Activated CD8-positive, alpha-beta memory T cell treated with anti-CD3 and anti-CD28 coated beads for 36 hours (primary cell): ENCODE measurements at regions not wholly inside any gene's neighbourhood (a gene's known extent, or its start where the extent isn't known, plus 50 kb on each side); places are given as distances from the start of the nearest gene placed in this dataset.
"Not testable (repeated sequence)": the region's sequence is repeated elsewhere in the genome, so short reads cannot be mapped to it uniquely, and the experiment has no call there.

Experiments used
- CTCF ChIA-PET: fragments of 350-600 bp; sonication (Branson Sonifier 250); formaldehyde crosslinking; loops from one replicate; lab custom pipeline; 2021; ENCODE audit warnings: antibody characterized with exemption; lab: Charles Lee
- POLR2A ChIA-PET: fragments of 350-600 bp; sonication (Branson Sonifier 250); formaldehyde crosslinking; loops from one replicate; lab custom pipeline; 2021; ENCODE audit warnings: antibody characterized with exemption; lab: Charles Lee

DNA sequence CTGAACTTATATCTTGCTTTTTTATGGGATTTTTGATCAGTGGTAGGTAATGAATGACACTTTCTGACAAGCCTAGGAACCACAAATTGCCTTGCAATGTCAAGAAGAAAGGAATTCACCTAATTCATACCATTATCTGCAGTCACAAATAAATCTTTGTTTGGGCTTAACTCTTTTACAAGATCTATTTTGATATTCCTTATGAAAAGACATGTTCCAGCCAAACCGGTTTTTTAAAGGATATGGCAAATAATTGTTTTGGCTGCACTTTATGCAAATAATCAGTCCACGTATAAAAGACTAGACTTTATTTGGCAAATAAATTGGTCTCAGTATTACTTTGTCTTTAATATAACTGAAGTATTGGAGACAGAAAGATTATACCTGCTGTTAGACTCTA, 771.7 kb upstream of the ADGRB3 start:
- CTCF ChIA-PET = no interaction called here
- POLR2A ChIA-PET = no interaction called here

- POLR2A ChIA-PET = no interaction called here
- CTCF ChIA-PET = no interaction called here
Measured at GRCh38 chr6:67854098-67854497, 781.0 kb upstream of the ADGRB3 start.

DNA sequence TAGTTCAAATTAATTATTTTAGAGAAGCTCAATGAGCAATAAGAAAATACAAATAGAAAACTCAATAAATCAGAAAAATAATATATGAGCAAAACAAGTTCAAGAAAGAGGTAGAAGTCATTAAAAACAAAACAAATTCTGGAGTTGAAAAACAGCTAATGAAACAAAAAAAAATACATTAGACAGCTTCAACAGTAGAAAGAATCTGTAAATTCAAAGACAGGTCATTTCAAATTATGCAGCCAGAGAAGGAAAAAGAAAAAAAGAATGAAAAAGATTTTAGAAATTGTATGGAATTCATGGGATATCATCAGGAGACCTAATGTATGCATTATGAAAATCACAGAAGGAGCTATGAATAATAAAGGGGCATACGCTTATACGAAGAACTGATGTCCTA, 795.3 kb upstream of the ADGRB3 start:
- POLR2A ChIA-PET = no interaction called here
- CTCF ChIA-PET = no interaction called here

GRCh38 chr6:67825201-67825895, 809.7 kb upstream of the ADGRB3 start:
- POLR2A ChIA-PET = no interaction called here

DNA sequence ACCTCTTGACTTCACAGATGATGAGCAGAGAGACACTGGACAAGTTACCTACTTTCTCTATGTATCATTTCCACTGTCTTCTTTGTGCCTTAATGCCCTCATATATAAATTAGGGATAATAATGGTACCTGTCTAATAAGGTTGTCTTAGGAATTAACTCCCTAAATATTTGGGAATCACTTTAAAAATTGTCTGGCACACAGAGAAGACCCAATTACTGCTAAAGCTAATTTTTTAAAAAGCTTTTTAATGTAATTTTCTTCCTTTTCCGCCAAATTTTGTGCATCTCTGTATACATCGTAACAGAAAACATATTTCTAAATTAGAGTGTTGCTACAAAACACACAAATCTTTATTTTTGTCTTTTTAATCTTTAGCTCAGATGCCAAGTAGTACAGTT, 816.8 kb upstream of the ADGRB3 start:
- ChIA-PET POLR2A (no interaction called here), CTCF (no interaction called here)

More at GRCh38 chr6:67825201-67825895, 809.7 kb upstream of the ADGRB3 start:
- CTCF ChIA-PET = no interaction called here

DNA sequence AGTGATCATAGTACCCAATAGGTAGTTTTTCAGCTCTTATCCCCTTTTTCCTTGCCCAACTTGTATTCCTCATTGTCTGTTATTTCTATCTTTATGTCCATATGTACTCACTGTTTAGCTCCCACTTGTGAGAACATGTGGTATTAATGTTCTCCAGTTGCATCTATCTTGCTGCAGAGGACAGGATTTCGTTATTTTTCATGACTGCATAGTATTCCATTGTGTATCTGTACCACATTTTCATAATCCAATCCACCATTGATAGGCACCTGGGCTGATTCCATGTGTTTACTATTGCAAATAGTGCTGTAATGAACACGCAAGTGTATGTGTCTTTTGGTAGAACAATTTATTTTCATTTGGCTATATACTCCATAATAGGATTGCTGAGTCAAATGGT, 819.5 kb upstream of the ADGRB3 start:
- POLR2A ChIA-PET = no interaction called here
- CTCF ChIA-PET = no interaction called here

- ChIA-PET POLR2A (no interaction called here), CTCF (no interaction called here)
Measured at GRCh38 chr6:67814262-67814661, 820.8 kb upstream of the ADGRB3 start.

DNA sequence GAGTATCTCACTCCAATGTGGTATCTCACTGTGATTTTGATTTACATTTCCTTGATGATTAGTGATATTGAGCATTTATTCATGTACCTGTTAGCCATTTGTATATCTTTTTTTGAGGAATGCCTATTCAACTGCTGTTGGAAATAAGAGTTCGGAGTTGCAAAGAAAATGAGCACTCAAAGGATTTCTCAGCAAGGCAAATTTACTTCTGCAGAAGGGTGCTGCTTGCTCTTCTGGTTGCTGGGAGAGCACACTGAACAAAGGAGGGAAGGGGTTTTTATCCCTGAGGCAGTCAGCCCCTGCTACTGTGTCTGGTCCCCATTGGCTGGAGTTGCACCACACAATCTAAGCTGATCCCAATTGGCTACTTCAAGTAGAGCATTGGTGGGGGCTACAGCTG, 822.4 kb upstream of the ADGRB3 start:
- ChIA-PET CTCF (no interaction called here), POLR2A (no interaction called here)

DNA sequence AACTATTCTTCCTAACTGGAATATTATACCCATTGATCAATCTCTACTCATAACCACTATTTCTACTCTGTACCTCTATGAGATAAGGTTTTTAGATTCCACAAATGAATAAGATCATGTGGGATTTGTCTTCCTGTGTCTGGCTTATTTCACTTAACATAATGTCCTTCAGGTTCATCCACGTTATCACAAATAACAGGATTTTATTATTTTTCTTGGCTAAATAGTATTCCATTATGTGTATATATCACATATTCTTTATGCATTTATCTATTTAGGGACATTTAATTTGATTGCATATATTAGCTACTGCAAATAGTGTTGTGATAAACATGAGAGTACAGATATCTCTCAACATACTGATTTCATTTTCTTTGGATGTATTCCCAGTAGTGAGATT, 823.0 kb upstream of the ADGRB3 start:
- CTCF ChIA-PET = no interaction called here
- POLR2A ChIA-PET = no interaction called here

- POLR2A ChIA-PET = no interaction called here
- CTCF ChIA-PET = no interaction called here
Measured at GRCh38 chr6:67811239-67812037, 823.6 kb upstream of the ADGRB3 start.

- POLR2A ChIA-PET, CTCF ChIA-PET: not testable (repeated sequence)
Measured at GRCh38 chr6:67804808-67805207, 830.3 kb upstream of the ADGRB3 start.

DNA sequence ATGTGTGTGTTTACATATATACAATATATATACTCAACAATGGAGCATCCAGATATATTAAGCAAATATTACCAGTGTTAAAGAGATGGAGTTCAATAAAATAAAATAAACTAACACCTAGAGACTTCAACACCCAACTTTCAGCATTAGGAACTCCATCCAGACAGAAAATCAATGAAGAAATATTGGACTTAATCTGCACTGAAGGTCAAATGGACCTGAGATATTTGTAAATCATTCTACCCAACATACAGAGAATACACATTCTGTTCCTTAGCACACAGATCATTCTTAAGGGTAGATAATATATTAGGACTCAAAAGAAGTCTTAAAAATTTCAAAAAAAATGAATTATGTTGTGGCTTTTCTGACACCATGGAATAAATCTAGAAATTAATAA, 832.3 kb upstream of the ADGRB3 start:
- ChIA-PET CTCF (no interaction called here), POLR2A (no interaction called here)

DNA sequence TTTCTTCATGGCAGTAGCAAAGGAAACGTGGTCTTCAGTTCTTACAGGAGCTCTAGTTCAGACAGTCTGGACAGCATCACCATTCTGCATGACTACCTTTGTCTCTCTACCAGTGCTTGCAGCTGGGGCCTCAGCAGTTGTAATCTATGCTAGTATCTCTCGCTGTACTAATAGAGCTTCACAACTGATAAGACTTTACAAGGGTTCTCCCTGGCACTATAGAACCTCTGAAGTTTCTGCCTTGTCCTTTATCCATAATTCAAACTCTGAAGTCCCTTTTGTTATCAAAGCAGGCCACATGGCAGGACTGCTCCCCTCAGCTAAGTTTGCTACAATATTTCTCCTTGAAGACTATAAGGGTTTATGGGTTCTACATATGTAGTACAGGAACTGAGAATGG, 842.1 kb upstream of the ADGRB3 start:
- CTCF ChIA-PET = no interaction called here
- POLR2A ChIA-PET = no interaction called here

- ChIA-PET POLR2A (no interaction called here), CTCF (no interaction called here)
Measured at GRCh38 chr6:67790569-67790968, 844.5 kb upstream of the ADGRB3 start.

- CTCF ChIA-PET, POLR2A ChIA-PET: not testable (repeated sequence)
Measured at GRCh38 chr6:67787119-67787518, 848.0 kb upstream of the ADGRB3 start.

GRCh38 chr6:67779876-67780275, 855.2 kb upstream of the ADGRB3 start:
- POLR2A ChIA-PET = no interaction called here
- CTCF ChIA-PET = no interaction called here

DNA sequence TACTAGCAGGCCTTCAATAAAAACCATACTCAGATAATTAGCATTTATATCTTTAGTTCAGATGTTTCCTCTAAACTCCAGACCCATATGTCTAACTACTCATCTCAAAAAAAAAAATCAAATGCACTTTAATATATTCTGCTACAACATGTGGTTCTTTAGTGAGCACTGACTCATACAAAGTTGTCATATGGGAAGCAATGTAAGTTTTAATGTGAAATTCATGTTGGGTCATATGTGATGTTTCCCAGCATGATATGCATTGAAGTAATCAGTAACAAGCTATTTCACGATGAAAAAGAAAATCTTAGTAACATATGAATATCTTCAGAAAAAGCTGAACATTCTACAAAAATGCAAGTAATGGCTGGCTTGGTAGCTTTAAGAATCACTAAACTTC, 859.7 kb upstream of the ADGRB3 start:
- POLR2A ChIA-PET = no interaction called here
- CTCF ChIA-PET = no interaction called here

GRCh38 chr6:67768972-67769371, 866.1 kb upstream of the ADGRB3 start:
- POLR2A ChIA-PET = no interaction called here
- CTCF ChIA-PET = no interaction called here

DNA sequence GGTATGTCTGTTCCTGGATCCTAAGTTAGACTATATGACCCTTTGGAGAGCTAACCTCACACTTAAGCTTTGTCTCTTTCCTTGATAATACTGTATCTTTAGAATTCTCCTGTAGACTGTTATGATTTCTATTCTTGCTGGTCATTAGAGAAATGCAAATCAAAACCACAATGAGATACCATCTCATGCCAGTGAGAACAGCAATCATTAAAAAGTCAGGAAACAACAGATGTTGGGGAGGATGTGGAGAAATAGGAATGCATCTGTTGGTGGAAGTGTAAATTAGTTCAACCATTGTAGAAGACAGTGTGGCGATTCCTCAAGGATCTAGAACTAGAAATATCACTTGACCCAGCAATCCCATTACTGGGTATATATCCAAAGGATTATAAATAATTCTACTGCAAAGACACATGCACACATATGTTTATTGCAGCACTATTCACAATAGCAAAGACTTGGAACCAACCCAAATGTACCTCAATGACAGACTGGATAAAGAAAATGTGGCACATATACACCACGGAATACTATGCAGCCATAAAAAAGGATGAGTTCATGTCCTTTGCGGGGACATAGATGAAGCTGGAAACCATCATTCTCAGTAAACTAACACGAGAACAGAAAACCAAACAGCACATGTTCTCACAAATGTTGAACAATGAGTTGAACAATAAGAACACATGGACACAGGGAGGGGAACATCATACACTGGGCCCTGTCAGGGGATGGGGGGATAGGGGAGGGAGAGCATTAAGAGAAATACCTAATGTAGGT, 867.8 kb upstream of the ADGRB3 start:
- POLR2A ChIA-PET, CTCF ChIA-PET: not testable (repeated sequence)

GRCh38 chr6:67766057-67766456, 869.0 kb upstream of the ADGRB3 start:
- POLR2A ChIA-PET = no interaction called here
- CTCF ChIA-PET = no interaction called here

DNA sequence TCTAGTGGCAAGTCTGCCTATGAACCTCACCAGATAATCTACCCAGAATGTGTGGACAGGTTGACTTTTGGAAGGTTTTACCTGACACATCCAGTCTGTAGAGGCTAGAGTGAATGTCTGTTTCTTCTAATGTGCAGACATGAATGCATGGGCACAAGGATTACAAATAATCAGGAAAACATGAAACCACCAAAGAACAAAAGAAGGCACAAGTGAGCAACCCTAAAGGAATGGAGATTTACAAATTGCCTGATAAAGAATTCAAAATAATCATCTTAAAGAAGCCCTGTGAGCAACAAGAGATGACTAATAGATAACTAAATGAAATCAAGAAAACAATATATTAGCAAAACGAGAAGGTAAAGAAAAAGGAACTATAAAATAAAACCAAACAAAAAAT, 876.1 kb upstream of the ADGRB3 start:
- POLR2A ChIA-PET = no interaction called here
- CTCF ChIA-PET = no interaction called here
